PC-3 (cell line): ENCODE measurements at regions not wholly inside any gene's neighbourhood (a gene's known extent, or its start where the extent isn't known, plus 50 kb on each side); places are given as distances from the start of the nearest gene placed in this dataset.

Experiments
- ATAC-seq: fragments of 200-7000 bp; cut with Tn5 transposase; 2 replicates; pipeline ENCODE4 v1.9.1; 2020; ENCODE audit warnings: mild to moderate bottlenecking, moderate library complexity
- BruUV-seq: library from RNA; stranded (reverse); fragments of 400-500 nt; replicated peaks from 2 replicates; lab custom pipeline; 2021; lab: Mats Ljungman, UMichigan
- CTCF ChIA-PET: fragments of 300-600 bp; sonication (Branson Sonifier 250); formaldehyde crosslinking; loops from one replicate; lab custom pipeline; 2022; ENCODE audit warnings: antibody characterized with exemption; lab: Charles Lee
- POLR2A ChIA-PET: fragments of 300-600 bp; sonication (Branson Sonifier 250); formaldehyde crosslinking; loops from one replicate; lab custom pipeline; 2022; ENCODE audit warnings: antibody characterized with exemption; ENCODE audit not compliant: unreplicated experiment; lab: Charles Lee
- DNase-seq: peaks from one replicate; pipeline ENCODE4 v3.0.0-alpha.2; 2015
- H2AFZ ChIP-seq: fragments of 300-600 bp; sonication (generic); 2 replicates; pipeline ENCODE4 v1.6.0; 2016; ENCODE audit warnings: antibody characterized with exemption, low read length
- H3F3A ChIP-seq: fragments of 300-600 bp; sonication (generic); one replicate; pipeline ENCODE4 v1.6.0; 2017; ENCODE audit warnings: antibody characterized with exemption, low read length, control low read depth, mild to moderate bottlenecking; ENCODE audit not compliant: unreplicated experiment
- H3K27ac ChIP-seq: fragments of 300-600 bp; sonication (generic); 2 replicates; pipeline ENCODE4 v1.5.1; 2016; ENCODE audit warnings: mild to moderate bottlenecking, low read length
- H3K27me3 ChIP-seq: fragments of 300-600 bp; sonication (generic); 2 replicates; pipeline ENCODE4 v1.6.1; 2016; ENCODE audit warnings: low read length, mixed read lengths
- H3K36me3 ChIP-seq: fragments of 300-600 bp; sonication (generic); 2 replicates; pipeline ENCODE4 v1.6.1; 2016; ENCODE audit warnings: low read depth, mixed run types, low read length, mixed read lengths
- H3K4me1 ChIP-seq: fragments of 300-600 bp; sonication (generic); 2 replicates; pipeline ENCODE4 v1.5.1; 2016; ENCODE audit warnings: low read length; ENCODE audit not compliant: insufficient read depth
- H3K4me2 ChIP-seq: fragments of 300-600 bp; sonication (generic); 2 replicates; pipeline ENCODE4 v1.6.0; 2016; ENCODE audit warnings: low read length
- H3K4me3 ChIP-seq: fragments of 300-600 bp; sonication (generic); 2 replicates; pipeline ENCODE4 v1.5.1; 2016; ENCODE audit warnings: mild to moderate bottlenecking, low read length, mixed read lengths
- H3K79me2 ChIP-seq: fragments of 300-600 bp; sonication (generic); 2 replicates; pipeline ENCODE4 v1.6.1; 2017; ENCODE audit warnings: low read length, mixed read lengths
- H3K9ac ChIP-seq: fragments of 300-600 bp; sonication (generic); 2 replicates; pipeline ENCODE4 v1.6.0; 2016; ENCODE audit warnings: mild to moderate bottlenecking, low read length
- H3K9me2 ChIP-seq: fragments of 300-600 bp; sonication (generic); replicated peaks from 2 replicates; pipeline ENCODE4 v1.6.1; 2016; ENCODE audit warnings: mixed run types, low read length, mixed read lengths
- H3K9me3 ChIP-seq: fragments of 300-600 bp; sonication (generic); 2 replicates; pipeline ENCODE4 v1.6.1; 2016; ENCODE audit warnings: low read length, mixed read lengths
- H4K20me1 ChIP-seq: fragments of 300-600 bp; sonication (generic); 2 replicates; pipeline ENCODE4 v1.6.1; 2016; ENCODE audit warnings: low read length, mixed read lengths
- CTCF ChIP-seq: fragments of 300-600 bp; sonication (generic); conservative IDR thresholded peaks from 2 replicates; pipeline ENCODE4 v1.5.1; 2017; ENCODE audit warnings: antibody characterized with exemption, low read depth, mild to moderate bottlenecking, low read length
- EZH2 ChIP-seq: fragments of 300-600 bp; sonication (generic); IDR thresholded peaks from one replicate; pipeline ENCODE4 v1.6.1; 2017; ENCODE audit warnings: antibody characterized with exemption, mild to moderate bottlenecking, low read length; ENCODE audit not compliant: unreplicated experiment
- EZH2phosphoT487 ChIP-seq: fragments of 300-600 bp; sonication (generic); IDR thresholded peaks from 2 replicates; pipeline ENCODE4 v1.6.1; 2018; ENCODE audit warnings: mild to moderate bottlenecking, antibody characterized with exemption, low read length, borderline replicate concordance
- intact Hi-C: fragments of 100-400 bp; cut with micrococcal nuclease; formaldehyde crosslinking; loops from 2 replicates; pipeline ENCODE4 v1.9.0; 2023

GRCh38 chr12:113751513-113751912, 214.6 kb downstream of the RBM19 start:
- H3K79me2 ChIP-seq, result no peaks in the 10 kb centered on the region
- no peak overlapping the region for H3K9ac ChIP-seq
- no peaks in the 10 kb centered on the region for H3K9me2 ChIP-seq
- no TSS peak for BruUV-seq
- H2AFZ ChIP-seq, result no peak overlapping the region
- ChIA-PET CTCF (no interaction called here), POLR2A (no interaction called here)
- TF ChIP-seq EZH2 (no peak), CTCF (no peak), EZH2phosphoT487 (no peak)
- no peak overlapping the region for H3K4me2 ChIP-seq
- H3K27me3 ChIP-seq, result no peaks in the 10 kb centered on the region
- no peaks in the 10 kb centered on the region for H3K4me1 ChIP-seq
- no peak overlapping the region for H3K27ac ChIP-seq
- H3K4me3 ChIP-seq, result no peak overlapping the region
- intact Hi-C loops, result no loop called here
- H3F3A ChIP-seq, result no peaks in the 10 kb centered on the region
- no peaks in the 10 kb centered on the region for H3K36me3 ChIP-seq
- H3K9me3 ChIP-seq, result no peaks in the 10 kb centered on the region
- H4K20me1 ChIP-seq, result no peaks in the 10 kb centered on the region
- DNase-seq (no peak), ATAC-seq (no peak)

DNA sequence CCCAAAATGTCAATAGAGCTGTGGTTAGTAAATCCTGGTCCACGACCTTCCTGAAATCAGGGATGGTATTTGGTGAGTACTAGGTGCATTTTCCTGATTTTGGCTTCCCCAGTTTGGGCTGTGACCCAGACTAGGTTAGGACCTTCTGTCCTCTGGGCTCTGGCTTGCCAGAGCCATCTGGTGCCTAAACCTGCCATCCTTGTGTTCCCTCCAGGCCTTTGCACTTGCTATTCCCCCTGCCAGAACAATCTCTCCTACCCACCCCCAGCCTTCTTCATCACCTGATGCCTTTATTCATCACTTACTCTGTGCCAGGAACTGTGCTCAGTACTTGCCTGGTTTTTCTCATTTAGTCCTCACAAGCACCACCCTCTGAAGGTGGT, 216.7 kb downstream of the RBM19 start:
- Histone ChIP-seq H3F3A (no peaks in the 10 kb centered on the region), H3K36me3 (no peaks in the 10 kb centered on the region), H3K4me3 (no peak overlapping the region), H3K27ac (no peak overlapping the region), H3K4me1 (no peaks in the 10 kb centered on the region), H3K9me2 (no peaks in the 10 kb centered on the region), H3K9me3 (no peaks in the 10 kb centered on the region), H3K9ac (no peak overlapping the region), H3K79me2 (no peaks in the 10 kb centered on the region), H3K27me3 (no peaks in the 10 kb centered on the region), H3K4me2 (no peak overlapping the region), H2AFZ (no peak overlapping the region), H4K20me1 (no peaks in the 10 kb centered on the region)
- intact Hi-C loops, result no loop called here
- ChIA-PET CTCF (no interaction called here), POLR2A (no interaction called here)
- DNase-seq (no peak), ATAC-seq (no peak)
- no peak for TF ChIP-seq EZH2phosphoT487
- TF ChIP-seq CTCF, result no peak
- TF ChIP-seq EZH2, result no peak
- BruUV-seq, result no TSS peak

- Histone ChIP-seq H3K4me3 (no peak overlapping the region), H3K4me1 (no peaks in the 10 kb centered on the region), H2AFZ (no peak overlapping the region), H3K27ac (no peak overlapping the region), H3K9ac (no peak overlapping the region), H3F3A (no peaks in the 10 kb centered on the region), H4K20me1 (no peaks in the 10 kb centered on the region), H3K9me2 (no peaks in the 10 kb centered on the region), H3K27me3 (no peaks in the 10 kb centered on the region), H3K9me3 (no peaks in the 10 kb centered on the region), H3K4me2 (no peak overlapping the region), H3K79me2 (no peaks in the 10 kb centered on the region), H3K36me3 (no peaks in the 10 kb centered on the region)
- DNase-seq, result no peak
- TF ChIP-seq CTCF, result no peak
- no peak for TF ChIP-seq EZH2
- TF ChIP-seq EZH2phosphoT487, result no peak
- CTCF ChIA-PET, result no interaction called here
- BruUV-seq, result no TSS peak
- intact Hi-C loops, result no loop called here
- ATAC-seq, result no peak
- POLR2A ChIA-PET, result no interaction called here
These were observed 217.3 kb downstream of the RBM19 start for GRCh38 chr12:113748707-113749432.
